ENCODE measurements at regions not wholly inside any gene's neighbourhood (a gene's known extent, or its start where the extent isn't known, plus 50 kb on each side); places are given as distances from the start of the nearest gene placed in this dataset.

- no peak for TF ChIP-seq CTCF (IDR thresholded peaks at IDR 0.05)
- intact Hi-C loops (cut with DNase I), result no loop called here
- Histone ChIP-seq H3K4me3 (no peak overlapping the region), H3K4me1 (no peaks in the 10 kb centered on the region), H3K27me3 (ENCODE audit: insufficient read depth in 3 of 3, low read length in 2 of 3) (peaks cover 0 to 17% (median 2%) of the 10 kb centered on the region in 3 donors), H3K27ac (no peak overlapping the region), H3K9me3 (no peaks in the 10 kb centered on the region), H3K36me3 (ENCODE audit: insufficient read depth in 1 of 2, low read depth in 1 of 2) (no peaks in the 10 kb centered on the region)
- DNase-seq, result no peak
- WGBS, 3 donors, result 88% methylated on average over 9 of the region's 9 CpGs
- ATAC-seq, result no peak
Observed at GRCh38 chr1:38208716-38209632, 162.4 kb upstream of the POU3F1 start.

- H3K36me3 ChIP-seq (ENCODE audit: insufficient read depth in 1 of 2, low read depth in 1 of 2), result no peaks in the 10 kb centered on the region
- no peak for TF ChIP-seq CTCF (IDR thresholded peaks at IDR 0.05)
- ATAC-seq (no peak), DNase-seq (no peak)
- peaks cover 0 to 7% (median 2%) of the 10 kb centered on the region in 3 donors for H3K27me3 ChIP-seq (ENCODE audit: insufficient read depth in 3 of 3, low read length in 2 of 3)
- no peaks in the 10 kb centered on the region for H3K9me3 ChIP-seq
- H3K27ac ChIP-seq, result no peak overlapping the region
- 93 to 95% (median 95%) methylated on average over 4 of the region's 4 CpGs for WGBS, 3 donors
- H3K4me3 ChIP-seq, result no peak overlapping the region
- intact Hi-C loops (cut with DNase I), result no loop called here
- H3K4me1 ChIP-seq, result no peaks in the 10 kb centered on the region
Observed at GRCh38 chr1:38207906-38208305, 161.3 kb upstream of the POU3F1 start.

- Histone ChIP-seq H3K36me3 (ENCODE audit: insufficient read depth in 1 of 2, low read depth in 1 of 2) (no peaks in the 10 kb centered on the region), H3K9me3 (no peaks in the 10 kb centered on the region), H3K27ac (no peak overlapping the region), H3K4me1 (no peaks in the 10 kb centered on the region), H3K27me3 (ENCODE audit: insufficient read depth in 3 of 3, low read length in 2 of 3) (peaks cover 0 to 2% (median 2%) of the 10 kb centered on the region in 3 donors), H3K4me3 (no peak overlapping the region)
- WGBS, 3 donors, result 79 to 87% (median 80%) methylated on average over 15 of the region's 15 CpGs
- intact Hi-C loops (cut with DNase I), result no loop called here
- ATAC-seq, result no peak
- DNase-seq, result no peak
- TF ChIP-seq CTCF (IDR thresholded peaks at IDR 0.05), result no peak
Observed at GRCh38 chr1:38207275-38207674, 160.7 kb upstream of the POU3F1 start.

- ATAC-seq, result no peak
- no peak for DNase-seq
- Histone ChIP-seq H3K4me1 (no peaks in the 10 kb centered on the region), H3K27ac (no peak overlapping the region), H3K27me3 (ENCODE audit: insufficient read depth in 3 of 3, low read length in 2 of 3) (peaks cover 0 to 7% (median 0%) of the 10 kb centered on the region in 3 donors), H3K4me3 (no peak overlapping the region), H3K36me3 (ENCODE audit: insufficient read depth in 1 of 2, low read depth in 1 of 2) (no peaks in the 10 kb centered on the region), H3K9me3 (no peaks in the 10 kb centered on the region)
- TF ChIP-seq CTCF (IDR thresholded peaks at IDR 0.05), result no peak
- 85 to 88% (median 86%) methylated on average over 3 of the region's 3 CpGs for WGBS, 3 donors
- intact Hi-C loops (cut with DNase I), result no loop called here
Observed at GRCh38 chr1:38204698-38205097, 158.1 kb upstream of the POU3F1 start.

Data from psoas muscle (tissue), 7 donors.